Esophagus muscularis mucosa (tissue), 3 donors: ENCODE measurements at regions not wholly inside any gene's neighbourhood (a gene's known extent, or its start where the extent isn't known, plus 50 kb on each side); places are given as distances from the start of the nearest gene placed in this dataset.

Source experiments
- CTCF ChIP-seq, 3 experiments: fragments of 200-600 bp in 2 of 3; fragments of 450-650 bp in 1 of 3; sonication (generic) in 2 of 3; IDR thresholded peaks; one replicate each; pipeline ENCODE4 v1.5.1; 2017 to 2019; ENCODE audit warnings: antibody characterized with exemption in 3 of 3, mild to moderate bottlenecking in 2 of 3, moderate library complexity in 1 of 3
- POLR2AphosphoS5 ChIP-seq, 2 donors: sonication (generic); formaldehyde crosslinking; IDR thresholded peaks; one replicate each; pipeline ENCODE4 v1.6.1; 2017; ENCODE audit warnings: antibody characterized with exemption in 2 of 2

DNA sequence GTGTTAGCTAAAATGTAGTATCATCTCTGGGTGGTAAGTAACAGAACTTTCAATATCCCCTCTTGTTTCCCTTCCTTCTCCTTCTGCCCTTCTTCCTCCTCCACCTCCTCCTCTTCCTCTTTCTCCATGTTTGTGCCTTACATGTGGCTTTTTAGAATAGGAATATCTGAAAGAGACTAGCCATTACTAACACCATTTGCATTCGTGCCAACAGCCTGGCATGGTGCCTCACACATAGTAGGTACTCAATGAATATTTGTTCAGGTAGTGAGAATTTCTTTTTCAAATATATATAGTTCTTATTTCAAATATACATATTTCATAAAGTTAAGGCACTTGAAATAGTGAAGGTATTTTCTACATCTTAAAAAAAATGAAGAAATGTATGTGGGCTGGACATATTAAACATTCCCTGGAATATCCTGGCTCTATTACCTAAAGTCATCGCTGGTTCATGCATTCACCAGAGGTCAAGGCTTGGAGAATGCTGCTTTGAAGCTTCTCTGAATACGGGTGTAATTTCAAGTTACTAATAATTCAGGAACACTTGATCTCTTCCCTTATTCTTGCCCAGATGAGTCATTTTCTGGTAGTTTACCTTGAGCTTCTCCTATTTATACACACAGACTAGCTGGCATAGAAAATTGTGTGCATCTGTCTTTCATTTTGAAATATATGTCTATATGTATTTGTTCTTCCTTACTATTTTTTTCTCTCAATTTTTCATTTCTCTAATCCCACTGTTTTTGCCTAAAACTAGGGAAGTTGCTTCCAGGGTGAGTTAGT is 319.4 kb downstream of the TGFB2 start:
- TF ChIP-seq POLR2AphosphoS5 (IDR thresholded peaks at IDR 0.05) (no peak), CTCF (IDR thresholded peaks at IDR 0.05) (no peak)
